Superior temporal gyrus (tissue), 1 donor: ENCODE measurements at regions not wholly inside any gene's neighbourhood (a gene's known extent, or its start where the extent isn't known, plus 50 kb on each side); places are given as distances from the start of the nearest gene placed in this dataset.

ENCODE experiments used
- DNase-seq: peaks from one replicate; pipeline ENCODE4 v3.0.0-alpha.2; 2016; ENCODE audit errors: extremely low spot score

- DNase-seq: no peak
Observed at GRCh38 chr6:138692058-138692977, 81.3 kb upstream of the CCDC28A start.

DNA sequence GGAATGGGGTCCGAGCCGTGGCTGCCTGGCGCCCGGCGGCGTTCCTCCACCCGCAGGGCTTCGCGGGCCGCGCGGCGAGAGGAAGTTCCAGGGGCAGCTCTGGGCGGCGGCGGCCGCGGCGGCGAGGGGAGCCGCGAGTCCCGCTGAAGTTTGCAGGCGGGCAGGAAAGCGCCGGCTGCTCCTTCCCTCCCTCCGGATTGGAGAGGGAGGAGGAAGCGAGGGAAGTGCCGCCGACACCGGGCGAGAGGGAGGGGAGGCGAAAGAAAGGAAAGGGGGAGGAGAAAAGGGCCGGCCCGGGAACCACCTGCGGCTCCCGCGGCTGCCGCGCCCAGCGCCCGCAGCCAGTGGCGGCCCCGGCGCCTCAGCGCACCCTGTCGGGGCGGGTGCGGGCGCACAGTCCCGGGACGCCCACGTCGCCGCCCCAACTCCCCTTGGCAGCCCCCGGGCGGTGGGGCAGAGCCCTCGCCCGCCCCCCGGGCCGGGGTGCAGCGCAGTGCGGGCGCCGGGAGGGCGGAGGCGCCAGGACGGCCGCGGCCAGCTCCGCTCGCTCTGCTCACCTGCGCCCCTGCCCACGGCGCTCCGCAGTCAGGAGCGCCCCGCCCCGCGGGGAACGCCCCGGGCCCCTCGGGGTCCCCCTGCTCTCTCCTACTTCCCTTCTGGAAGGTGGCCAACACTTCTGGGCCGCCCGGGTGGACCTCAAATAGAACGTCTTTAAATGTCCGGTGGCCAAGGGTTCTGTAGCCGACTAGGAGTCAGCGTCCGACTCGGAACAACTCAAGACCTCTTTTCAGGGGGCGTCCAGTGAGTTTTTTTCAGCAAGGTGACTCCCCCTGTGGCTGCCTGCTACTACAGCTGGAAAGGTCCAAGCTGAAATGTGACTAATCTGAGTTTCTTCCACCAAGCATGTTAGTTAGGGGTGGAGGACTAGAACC lies 80.3 kb upstream of the CCDC28A start:
- DNase-seq: no peak

GRCh38 chr6:138695193-138695592 lies 78.4 kb upstream of the CCDC28A start:
- no peak for DNase-seq

DNA sequence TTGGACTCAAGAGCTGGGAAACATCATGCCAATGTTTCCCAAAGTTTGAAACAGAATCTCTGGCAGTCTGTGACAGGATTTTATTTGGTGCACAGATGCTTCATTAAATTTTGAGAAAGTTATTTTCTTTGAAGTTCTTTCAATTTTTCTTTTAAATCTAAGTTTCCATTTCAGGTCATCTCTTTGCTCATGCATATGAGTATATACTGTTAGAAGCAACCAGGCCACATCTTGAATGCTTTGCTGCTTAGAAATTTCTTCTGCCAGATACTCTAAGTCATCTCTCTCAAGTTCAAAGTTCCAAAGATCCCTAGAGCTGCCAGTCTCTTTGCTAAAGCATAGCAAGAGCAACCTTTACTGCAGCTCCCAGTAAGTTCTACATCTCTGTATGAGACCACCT lies 59.1 kb upstream of the CCDC28A start:
- no peak for DNase-seq

- no peak for DNase-seq
Observed at GRCh38 chr6:138716013-138716412, 57.6 kb upstream of the CCDC28A start.

GRCh38 chr6:138716971-138717665 lies 56.5 kb upstream of the CCDC28A start:
- no peak for DNase-seq

DNA sequence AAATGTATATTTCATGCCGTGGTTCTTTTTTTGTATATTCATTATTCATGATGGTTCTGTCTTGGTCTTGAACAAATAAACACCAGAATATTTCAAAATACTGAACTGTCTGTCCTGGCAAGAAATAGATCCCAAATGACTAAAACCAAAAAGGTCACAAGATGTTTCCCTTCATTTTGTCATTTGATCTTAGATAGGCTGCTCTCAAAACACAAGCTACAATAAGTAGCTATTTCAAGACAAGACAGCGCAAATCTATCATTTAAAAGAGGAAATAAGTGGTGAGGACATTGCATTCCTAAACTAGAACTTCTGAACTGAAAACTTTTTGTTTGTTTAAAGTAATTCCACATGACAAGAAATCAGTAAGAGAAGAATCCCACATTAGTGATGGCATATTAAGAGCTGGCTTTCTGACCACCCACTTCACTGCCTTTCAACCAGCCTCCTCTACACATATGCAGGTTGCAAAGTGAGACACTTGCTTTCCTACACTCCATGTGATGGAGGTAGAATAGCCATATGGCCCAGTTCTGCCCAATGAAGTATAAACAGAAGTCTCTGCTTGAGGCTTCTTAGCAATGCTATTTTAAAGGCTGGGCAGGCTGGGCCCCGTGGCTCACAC lies 54.4 kb upstream of the CCDC28A start:
- DNase-seq: peak; percentile 17

DNA sequence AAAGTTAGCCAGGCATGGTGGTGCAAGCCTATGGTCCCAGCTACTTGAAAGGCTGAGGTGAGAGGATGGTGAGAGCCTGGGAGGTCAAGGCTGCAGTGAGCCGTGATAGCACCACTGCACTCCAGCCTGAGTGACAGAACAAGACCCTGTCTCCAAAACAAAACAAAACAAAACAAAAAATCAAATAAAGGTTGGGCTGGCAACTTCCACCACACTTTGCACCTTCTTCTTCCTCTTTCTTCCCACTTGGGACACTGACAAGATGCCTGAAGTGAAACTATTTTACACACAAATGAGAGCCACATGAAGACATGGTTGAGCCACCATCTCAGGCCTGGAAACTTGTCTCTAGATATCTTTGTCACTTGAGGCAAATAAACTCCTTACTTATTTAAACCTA lies 53.8 kb upstream of the CCDC28A start:
- DNase-seq: no peak

- DNase-seq: peak; percentile 37
Observed at GRCh38 chr6:138722425-138723371, 50.9 kb upstream of the CCDC28A start.
